Stomach (tissue), 8 donors: ENCODE measurements at regions not wholly inside any gene's neighbourhood (a gene's known extent, or its start where the extent isn't known, plus 50 kb on each side); places are given as distances from the start of the nearest gene placed in this dataset.

Experiments
- DNase-seq, 2 donors: peaks; one replicate each; pipeline versions ENCODE4 v3.0.0 to v3.0.0-alpha.2; 2013 to 2019
- H3K27ac ChIP-seq, 5 donors: fragments of 200-600 bp in 4 of 5; sonication (generic) in 4 of 5; one replicate each; pipeline ENCODE4 v1.5.1; 2013 to 2019; ENCODE audit warnings: mild to moderate bottlenecking in 1 of 5, moderate library complexity in 1 of 5
- H3K27me3 ChIP-seq, 3 donors: fragments of 200-600 bp; sonication (generic); one replicate each; pipeline ENCODE4 v1.5.1; 2017 to 2019; ENCODE audit warnings: mixed run types in 1 of 3
- H3K36me3 ChIP-seq, 4 donors: fragments of 200-600 bp; sonication (generic); 1 replicate in 3 of 4; 2 replicates in 1 of 4; pipeline ENCODE4 v1.5.1; 2016 to 2019
- H3K4me1 ChIP-seq, 4 donors: fragments of 200-600 bp; sonication (generic); one replicate each; pipeline ENCODE4 v1.5.1; 2016 to 2019
- H3K4me3 ChIP-seq, 4 donors: fragments of 200-600 bp; sonication (generic) in 3 of 4; one replicate each; pipeline ENCODE4 v1.5.1; 2016 to 2019; ENCODE audit warnings: mild to moderate bottlenecking in 1 of 4
- H3K9me3 ChIP-seq, 4 donors: fragments of 200-600 bp; sonication (generic); one replicate each; pipeline ENCODE4 v1.5.1; 2016 to 2019
- CTCF ChIP-seq, 7 experiments: fragments of 450-650 bp in 4 of 7; fragments of 200-600 bp in 3 of 7; sonication (generic) in 3 of 7; IDR thresholded peaks; one replicate each; pipeline ENCODE4 v1.5.1; 2016 to 2019; ENCODE audit warnings: antibody characterized with exemption in 7 of 7, control low read depth in 2 of 7, mild to moderate bottlenecking in 1 of 7
- EP300 ChIP-seq: sonication (generic); formaldehyde crosslinking; IDR thresholded peaks from one replicate; pipeline ENCODE4 v1.6.1; 2017; ENCODE audit warnings: antibody characterized with exemption
- POLR2A ChIP-seq, 4 donors: fragments of 450-650 bp; IDR thresholded peaks; one replicate each; pipeline ENCODE4 v1.6.1; 2016; ENCODE audit warnings: antibody characterized with exemption in 4 of 4, control low read depth in 2 of 4, mild to moderate bottlenecking in 1 of 4, moderate library complexity in 1 of 4
- POLR2AphosphoS5 ChIP-seq, 3 donors: sonication (generic); formaldehyde crosslinking; IDR thresholded peaks; one replicate each; pipeline ENCODE4 v1.6.1; 2016; ENCODE audit warnings: antibody characterized with exemption in 3 of 3
- WGBS, 5 donors: extraction: QIAGEN DNeasy Blood & Tissue Kit in 3 of 5; methylation state at CpG; one replicate each; pipeline versions ENCODE4 v1.1.5 to v1.1.7; 2013 to 2018; 5-methylcytosine and 5-hydroxymethylcytosine counted together
- intact Hi-C: fragments of 100-400 bp; cut with DNase I; formaldehyde crosslinking; loops from one replicate; pipeline ENCODE4 v1.15.1; 2023; ENCODE audit warnings: low total_unique reads
- donor health status: healthy with polysubstance abuse.
- donor health status: Bipolar disorder and iron deficiency.
- donor health status: healthy.

DNA sequence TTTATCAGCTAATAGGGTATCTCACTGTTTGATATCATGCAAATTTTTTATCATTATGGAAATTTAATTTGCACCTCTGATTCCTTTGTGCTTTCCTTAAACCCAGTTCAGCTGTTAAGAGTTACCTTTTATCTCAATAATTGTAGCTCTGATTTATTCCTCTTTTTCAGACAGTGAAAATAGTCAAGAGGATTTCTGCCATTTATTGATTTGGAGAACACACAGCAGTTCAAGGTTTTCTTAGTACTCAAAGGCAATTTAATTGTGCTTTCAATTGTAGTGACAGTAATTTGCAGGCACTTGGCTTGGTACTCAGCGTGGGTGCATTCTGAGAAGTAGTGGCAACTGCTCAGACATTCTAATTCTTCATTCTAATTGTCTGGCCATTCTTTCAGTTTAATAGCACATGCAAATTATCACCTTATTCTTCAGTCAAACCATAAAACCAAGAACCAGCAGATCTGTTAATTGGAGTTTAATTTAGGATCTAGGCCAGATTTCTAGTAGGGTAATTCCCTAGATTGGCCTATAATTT is 709.3 kb downstream of the RPS29 start:
- intact Hi-C loops: no loop called here
- TF ChIP-seq CTCF (IDR thresholded peaks at IDR 0.05) (no peak), EP300 (no peak), POLR2A (IDR thresholded peaks at IDR 0.05) (no peak), POLR2AphosphoS5 (IDR thresholded peaks at IDR 0.05) (no peak)
- no peaks in the 10 kb centered on the region for H3K27me3 ChIP-seq
- 50 to 76% (median 75%) methylated on average over 1 of the region's 1 CpG for WGBS, 5 donors
- no peak overlapping the region for H3K27ac ChIP-seq
- H3K4me3 ChIP-seq: no peak overlapping the region
- no peaks in the 10 kb centered on the region for H3K36me3 ChIP-seq
- DNase-seq: no peak
- H3K9me3 ChIP-seq: no peaks in the 10 kb centered on the region
- H3K4me1 ChIP-seq: no peaks in the 10 kb centered on the region

- Histone ChIP-seq H3K27ac (no peak overlapping the region), H3K4me1 (no peaks in the 10 kb centered on the region), H3K9me3 (no peaks in the 10 kb centered on the region), H3K27me3 (no peaks in the 10 kb centered on the region), H3K4me3 (no peak overlapping the region), H3K36me3 (no peaks in the 10 kb centered on the region)
- TF ChIP-seq CTCF (IDR thresholded peaks at IDR 0.05) (no peak), POLR2A (IDR thresholded peaks at IDR 0.05) (no peak), EP300 (no peak), POLR2AphosphoS5 (IDR thresholded peaks at IDR 0.05) (no peak)
- 79 to 93% (median 87%) methylated on average over 2 of the region's 2 CpGs for WGBS, 5 donors
- intact Hi-C loops: no loop called here
- no peak for DNase-seq
These were observed 711.5 kb downstream of the RPS29 start for GRCh38 chr14:48874711-48875110.

GRCh38 chr14:48857366-48857765 is 728.8 kb downstream of the RPS29 start:
- no peaks in the 10 kb centered on the region for H3K4me1 ChIP-seq
- DNase-seq: no peak
- no peak overlapping the region for H3K27ac ChIP-seq
- no peaks in the 10 kb centered on the region for H3K9me3 ChIP-seq
- H3K4me3 ChIP-seq: no peak overlapping the region
- no peaks in the 10 kb centered on the region for H3K27me3 ChIP-seq
- no peak for TF ChIP-seq EP300
- intact Hi-C loops: no loop called here
- H3K36me3 ChIP-seq: no peaks in the 10 kb centered on the region
- WGBS, 5 donors: 51 to 67% (median 59%) methylated on average over 2 of the region's 2 CpGs

- no peaks in the 10 kb centered on the region for H3K27me3 ChIP-seq
- 55 to 75% (median 64%) methylated on average over 5 of the region's 5 CpGs for WGBS, 5 donors
- intact Hi-C loops: no loop called here
- no peak for DNase-seq
- no peaks in the 10 kb centered on the region for H3K4me1 ChIP-seq
- H3K36me3 ChIP-seq: no peaks in the 10 kb centered on the region
- H3K27ac ChIP-seq: no peak overlapping the region
- no peak overlapping the region for H3K4me3 ChIP-seq
- no peak for TF ChIP-seq POLR2AphosphoS5 (IDR thresholded peaks at IDR 0.05)
- TF ChIP-seq POLR2A (IDR thresholded peaks at IDR 0.05): no peak
- TF ChIP-seq CTCF (IDR thresholded peaks at IDR 0.05): no peak
- H3K9me3 ChIP-seq: no peaks in the 10 kb centered on the region
These were observed 733.0 kb downstream of the RPS29 start for GRCh38 chr14:48853159-48853558.

- TF ChIP-seq POLR2AphosphoS5 (IDR thresholded peaks at IDR 0.05) (no peak), EP300 (no peak), POLR2A (IDR thresholded peaks at IDR 0.05) (no peak), CTCF (IDR thresholded peaks at IDR 0.05) (no peak)
- 35 to 75% (median 39%) methylated on average over 2 of the region's 2 CpGs for WGBS, 5 donors
- H3K9me3 ChIP-seq: no peaks in the 10 kb centered on the region
- H3K27me3 ChIP-seq: no peaks in the 10 kb centered on the region
- intact Hi-C loops: no loop called here
- no peak overlapping the region for H3K4me3 ChIP-seq
- H3K4me1 ChIP-seq: no peaks in the 10 kb centered on the region
- no peaks in the 10 kb centered on the region for H3K36me3 ChIP-seq
- DNase-seq: no peak
- no peak overlapping the region for H3K27ac ChIP-seq
These were observed 736.3 kb downstream of the RPS29 start for GRCh38 chr14:48849741-48850322.
